GM23248 (cell line): ENCODE measurements at regions not wholly inside any gene's neighbourhood (a gene's known extent, or its start where the extent isn't known, plus 50 kb on each side); places are given as distances from the start of the nearest gene placed in this dataset.

Experiments used
- EZH2 ChIP-seq: fragments of 200-600 bp; sonication (generic); IDR thresholded peaks from 2 replicates; pipeline ENCODE4 v1.6.1; 2018; ENCODE audit warnings: antibody characterized with exemption, mild to moderate bottlenecking; ENCODE audit not compliant: insufficient read depth, poor library complexity, severe bottlenecking
- EZH2phosphoT487 ChIP-seq: fragments of 200-600 bp; sonication (generic); IDR thresholded peaks from 2 replicates; pipeline ENCODE4 v1.6.1; 2018; ENCODE audit warnings: antibody characterized with exemption, moderate library complexity, mild to moderate bottlenecking, low read depth; ENCODE audit not compliant: insufficient read depth

- no peak for TF ChIP-seq EZH2phosphoT487
- TF ChIP-seq EZH2 = no peak
Observed at GRCh38 chr7:112982441-112983063, 104.1 kb downstream of the GPR85 start.
